Trophoblast cell (in vitro differentiated cells and primary cell): ENCODE measurements at regions not wholly inside any gene's neighbourhood (a gene's known extent, or its start where the extent isn't known, plus 50 kb on each side); places are given as distances from the start of the nearest gene placed in this dataset.

Source experiments
- DNase-seq, 2 donors: peaks; one replicate each; pipeline ENCODE4 v3.0.0-alpha.2; 2016
- H2AFZ ChIP-seq: 2 replicates; pipeline ENCODE4 v1.6.1; 2013; ENCODE audit warnings: low read length, moderate library complexity, mild to moderate bottlenecking; ENCODE audit not compliant: insufficient read depth, poor library complexity
- H2AK5ac ChIP-seq: 2 replicates; pipeline ENCODE4 v1.6.1; 2013; ENCODE audit warnings: mild to moderate bottlenecking, low read length
- H2BK120ac ChIP-seq: 2 replicates; pipeline ENCODE4 v1.6.1; 2013; ENCODE audit warnings: low read length, mild to moderate bottlenecking, moderate library complexity; ENCODE audit not compliant: insufficient read depth, poor library complexity
- H2BK12ac ChIP-seq: 2 replicates; pipeline ENCODE4 v1.6.1; 2013; ENCODE audit warnings: mild to moderate bottlenecking, low read length, moderate library complexity
- H2BK5ac ChIP-seq: 2 replicates; pipeline ENCODE4 v1.6.1; 2013; ENCODE audit warnings: low read length, low read depth, moderate library complexity, mild to moderate bottlenecking; ENCODE audit not compliant: poor library complexity
- H3K14ac ChIP-seq: 2 replicates; pipeline ENCODE4 v1.6.1; 2013; ENCODE audit warnings: mild to moderate bottlenecking, low read length
- H3K18ac ChIP-seq: 2 replicates; pipeline ENCODE4 v1.6.1; 2013; ENCODE audit warnings: mild to moderate bottlenecking, low read length
- H3K23ac ChIP-seq: 2 replicates; pipeline ENCODE4 v1.6.1; 2013; ENCODE audit warnings: low read length
- H3K27ac ChIP-seq: 2 replicates; pipeline ENCODE4 v1.5.1; 2013; ENCODE audit warnings: low read depth, mild to moderate bottlenecking, inconsistent platforms, low read length, moderate library complexity
- H3K27me3 ChIP-seq: 2 replicates; pipeline ENCODE4 v1.6.1; 2013; ENCODE audit warnings: inconsistent platforms, mild to moderate bottlenecking, low read length, moderate library complexity; ENCODE audit not compliant: insufficient read depth
- H3K36me3 ChIP-seq, 2 experiments: 1 replicate in 1 of 2; 2 replicates in 1 of 2; pipeline ENCODE4 v1.6.1; 2013; ENCODE audit warnings: low read length in 2 of 2, mild to moderate bottlenecking in 2 of 2, moderate library complexity in 1 of 2; ENCODE audit not compliant: insufficient read depth in 2 of 2, control insufficient read depth in 1 of 2
- H3K4ac ChIP-seq: 2 replicates; pipeline ENCODE4 v1.6.1; 2013; ENCODE audit warnings: low read depth, mild to moderate bottlenecking, low read length, moderate library complexity
- H3K4me1 ChIP-seq, 2 experiments: 1 replicate in 1 of 2; 2 replicates in 1 of 2; pipeline ENCODE4 v1.6.1; 2013; ENCODE audit warnings: low read length in 2 of 2, mild to moderate bottlenecking in 2 of 2, moderate library complexity in 1 of 2; ENCODE audit not compliant: insufficient read depth in 2 of 2, control insufficient read depth in 1 of 2
- H3K4me2 ChIP-seq: 2 replicates; pipeline ENCODE4 v1.6.1; 2013; ENCODE audit warnings: inconsistent platforms, mild to moderate bottlenecking, low read length, moderate library complexity
- H3K4me3 ChIP-seq: 2 replicates; pipeline ENCODE4 v1.5.1; 2013; ENCODE audit warnings: mild to moderate bottlenecking, low read depth, low read length, inconsistent platforms
- H3K79me1 ChIP-seq: one replicate; pipeline ENCODE4 v1.6.1; 2013; ENCODE audit warnings: low read length
- H3K79me2 ChIP-seq: 2 replicates; pipeline ENCODE4 v1.6.1; 2013; ENCODE audit warnings: low read length, mild to moderate bottlenecking; ENCODE audit not compliant: control insufficient read depth, insufficient read depth, poor library complexity
- H3K9ac ChIP-seq: 2 replicates; pipeline ENCODE4 v1.6.1; 2013; ENCODE audit warnings: mild to moderate bottlenecking, low read length
- H3K9me3 ChIP-seq: 2 replicates; pipeline ENCODE4 v1.6.1; 2013; ENCODE audit warnings: low read depth, mild to moderate bottlenecking, control low read depth, inconsistent platforms, low read length; ENCODE audit not compliant: insufficient read depth
- H4K12ac ChIP-seq: 2 replicates; pipeline ENCODE4 v1.6.1; 2013; ENCODE audit warnings: low read depth, mild to moderate bottlenecking, low read length, moderate library complexity
- H4K8ac ChIP-seq: 2 replicates; pipeline ENCODE4 v1.6.1; 2013; ENCODE audit warnings: low read depth, mild to moderate bottlenecking, low read length, moderate library complexity
- H4K91ac ChIP-seq: one replicate; pipeline ENCODE4 v1.6.1; 2013; ENCODE audit warnings: low read depth, mild to moderate bottlenecking, low read length, moderate library complexity
- WGBS: extraction: QIAGEN DNeasy Blood & Tissue Kit; methylation state at CpG from one replicate; pipeline ENCODE4 v1.1.7; 2013; ENCODE audit warnings: missing lambda C conversion rate; ENCODE audit not compliant: insufficient read length, insufficient coverage; ENCODE audit errors: extremely low coverage; 5-methylcytosine and 5-hydroxymethylcytosine counted together

- no CpG with 5 or more reads among the region's 13 CpGs for WGBS
- Histone ChIP-seq H3K79me2 (no peaks in the 10 kb centered on the region), H2BK12ac (no peak overlapping the region), H2AFZ (no peak overlapping the region), H3K4ac (no peak overlapping the region), H3K36me3 (no peaks in the 10 kb centered on the region), H2AK5ac (no peak overlapping the region), H3K27me3 (no peaks in the 10 kb centered on the region), H3K9ac (no peak overlapping the region), H3K9me3 (no peaks in the 10 kb centered on the region), H3K14ac (no peak overlapping the region), H3K23ac (no peak overlapping the region), H2BK120ac (no peak overlapping the region), H4K12ac (no peak overlapping the region), H2BK5ac (no peak overlapping the region), H3K18ac (no peak overlapping the region), H3K4me2 (no peak overlapping the region), H4K91ac (no peak overlapping the region), H4K8ac (no peak overlapping the region), H3K79me1 (peaks cover 5% of the 10 kb centered on the region), H3K27ac (no peak overlapping the region), H3K4me3 (no peak overlapping the region), H3K4me1 (peaks cover 12% of the 10 kb centered on the region in 2 experiments)
- DNase-seq = no peak
These were observed 255.8 kb downstream of the RHOU start for GRCh38 chr1:228990906-228991569.

GRCh38 chr1:228992044-228992443 is 256.8 kb downstream of the RHOU start:
- Histone ChIP-seq H3K27ac (no peak overlapping the region), H2BK12ac (no peak overlapping the region), H3K79me2 (no peaks in the 10 kb centered on the region), H2AK5ac (no peak overlapping the region), H3K14ac (no peak overlapping the region), H4K8ac (no peak overlapping the region), H4K91ac (no peak overlapping the region), H2BK120ac (no peak overlapping the region), H3K27me3 (no peaks in the 10 kb centered on the region), H3K18ac (no peak overlapping the region), H3K4me2 (no peak overlapping the region), H3K79me1 (peaks cover 3% of the 10 kb centered on the region), H2BK5ac (no peak overlapping the region), H3K4ac (no peak overlapping the region), H3K36me3 (no peaks in the 10 kb centered on the region), H3K4me3 (no peak overlapping the region), H3K23ac (no peak overlapping the region), H2AFZ (no peak overlapping the region), H3K4me1 (peaks cover 12% of the 10 kb centered on the region in 2 experiments), H4K12ac (no peak overlapping the region), H3K9ac (no peak overlapping the region), H3K9me3 (no peaks in the 10 kb centered on the region)
- WGBS = no CpG with 5 or more reads among the region's 2 CpGs
- no peak for DNase-seq

GRCh38 chr1:228992907-228993535 is 257.7 kb downstream of the RHOU start:
- Histone ChIP-seq H3K79me2 (no peaks in the 10 kb centered on the region), H4K91ac (no peak overlapping the region), H3K36me3 (no peaks in the 10 kb centered on the region), H3K18ac (no peak overlapping the region), H3K4ac (no peak overlapping the region), H3K79me1 (peaks cover 3% of the 10 kb centered on the region), H4K8ac (no peak overlapping the region), H2BK12ac (no peak overlapping the region), H3K23ac (no peak overlapping the region), H2AK5ac (no peak overlapping the region), H2BK120ac (no peak overlapping the region), H2AFZ (no peak overlapping the region), H3K14ac (no peak overlapping the region), H3K9me3 (no peaks in the 10 kb centered on the region), H3K4me2 (no peak overlapping the region), H2BK5ac (no peak overlapping the region), H3K27ac (no peak overlapping the region), H3K27me3 (no peaks in the 10 kb centered on the region), H3K4me1 (peaks cover 12% of the 10 kb centered on the region in 2 experiments), H3K9ac (no peak overlapping the region), H4K12ac (no peak overlapping the region), H3K4me3 (no peak overlapping the region)
- no peak for DNase-seq
- no CpG with 5 or more reads among the region's 8 CpGs for WGBS

- no peak overlapping the region for H2AK5ac ChIP-seq
- H3K4ac ChIP-seq = no peak overlapping the region
- no peaks in the 10 kb centered on the region for H3K79me2 ChIP-seq
- H3K4me1 ChIP-seq = peaks cover 10 to 11% of the 10 kb centered on the region in 2 experiments
- no peak overlapping the region for H3K23ac ChIP-seq
- H3K36me3 ChIP-seq = no peaks in the 10 kb centered on the region
- no peak overlapping the region for H3K27ac ChIP-seq
- H3K9ac ChIP-seq = no peak overlapping the region
- no peak overlapping the region for H2BK12ac ChIP-seq
- no peak overlapping the region for H2BK120ac ChIP-seq
- H3K14ac ChIP-seq = no peak overlapping the region
- no CpG with 5 or more reads among the region's 2 CpGs for WGBS
- H2BK5ac ChIP-seq = no peak overlapping the region
- H3K27me3 ChIP-seq = no peaks in the 10 kb centered on the region
- no peak overlapping the region for H3K4me2 ChIP-seq
- H4K8ac ChIP-seq = no peak overlapping the region
- no peak overlapping the region for H3K18ac ChIP-seq
- no peak overlapping the region for H2AFZ ChIP-seq
- no peaks in the 10 kb centered on the region for H3K9me3 ChIP-seq
- H4K12ac ChIP-seq = no peak overlapping the region
- no peak for DNase-seq
- H3K4me3 ChIP-seq = no peak overlapping the region
- no peak overlapping the region for H4K91ac ChIP-seq
- H3K79me1 ChIP-seq = peaks cover 9% of the 10 kb centered on the region
These were observed 259.7 kb downstream of the RHOU start for GRCh38 chr1:228994676-228995594.
